HG03159 (cell line): ENCODE measurements at regions not wholly inside any gene's neighbourhood (a gene's known extent, or its start where the extent isn't known, plus 50 kb on each side); places are given as distances from the start of the nearest gene placed in this dataset.

Experiments used
- ATAC-seq: cut with Tn5 transposase; IDR thresholded peaks from one replicate; pipeline ENCODE4 v1.9.1; 2021; ENCODE audit warnings: mild to moderate bottlenecking, moderate library complexity; ENCODE audit not compliant: unreplicated experiment

DNA sequence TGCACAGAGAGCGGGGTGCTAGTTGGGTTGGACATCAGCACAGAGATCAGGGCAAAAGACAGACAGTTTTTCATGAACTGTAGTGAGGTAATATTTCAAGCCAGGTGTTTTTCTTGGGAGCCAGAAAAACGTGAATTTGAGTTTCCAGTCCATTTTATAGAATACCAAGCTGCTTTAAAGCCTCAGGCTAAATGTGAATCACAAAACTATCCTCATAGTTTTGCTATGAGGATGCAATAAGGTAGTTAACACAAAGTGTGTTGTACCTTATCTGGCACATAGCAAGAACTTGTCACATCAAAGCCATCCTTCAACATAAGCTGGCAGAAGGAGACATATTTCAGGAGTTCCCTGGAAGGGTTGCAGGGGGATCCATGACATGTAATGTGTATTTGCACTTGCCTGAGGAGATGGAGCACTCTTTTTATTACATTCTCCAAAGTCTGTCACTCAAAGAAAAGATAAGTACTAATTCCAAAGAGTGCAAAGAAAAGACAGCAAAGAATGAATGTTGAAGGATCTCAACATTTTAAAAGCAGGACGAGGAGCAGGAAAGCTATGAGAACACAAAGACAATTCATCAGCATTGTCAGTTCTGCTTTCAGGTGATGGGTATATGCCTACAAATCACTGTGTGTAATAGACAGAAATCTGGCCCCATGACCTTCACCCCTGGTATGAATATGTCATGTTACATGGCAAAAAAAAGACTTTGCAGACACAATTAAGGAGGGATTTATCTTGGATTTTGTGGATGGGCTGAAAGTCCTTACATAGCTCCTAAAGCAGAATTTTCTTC lies 1046.4 kb downstream of the NTRK3 start:
- ATAC-seq, result no peak

- no peak for ATAC-seq
Observed at GRCh38 chr15:87207990-87208580, 1048.5 kb downstream of the NTRK3 start.

DNA sequence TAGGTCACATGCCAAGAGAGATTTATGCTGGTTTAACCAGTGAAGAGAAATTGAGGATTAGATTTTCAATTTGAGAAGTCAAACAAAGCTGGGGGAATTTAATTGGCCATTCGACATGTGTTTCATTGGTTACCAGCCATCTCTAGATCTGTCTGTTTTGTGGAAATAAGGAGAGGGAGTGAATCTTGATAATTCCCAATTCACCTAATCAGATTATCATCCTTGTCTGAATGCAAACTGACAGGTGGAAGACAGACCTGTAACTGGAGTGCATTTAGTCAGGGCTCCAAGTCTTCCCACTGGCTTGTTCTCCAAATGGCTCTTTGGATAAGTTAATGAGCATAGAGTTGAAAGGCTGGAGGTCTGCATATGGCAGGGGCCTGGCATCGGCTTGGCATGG lies 1049.3 kb downstream of the NTRK3 start:
- no peak for ATAC-seq

GRCh38 chr15:87201986-87202385 lies 1054.6 kb downstream of the NTRK3 start:
- ATAC-seq, result no peak

DNA sequence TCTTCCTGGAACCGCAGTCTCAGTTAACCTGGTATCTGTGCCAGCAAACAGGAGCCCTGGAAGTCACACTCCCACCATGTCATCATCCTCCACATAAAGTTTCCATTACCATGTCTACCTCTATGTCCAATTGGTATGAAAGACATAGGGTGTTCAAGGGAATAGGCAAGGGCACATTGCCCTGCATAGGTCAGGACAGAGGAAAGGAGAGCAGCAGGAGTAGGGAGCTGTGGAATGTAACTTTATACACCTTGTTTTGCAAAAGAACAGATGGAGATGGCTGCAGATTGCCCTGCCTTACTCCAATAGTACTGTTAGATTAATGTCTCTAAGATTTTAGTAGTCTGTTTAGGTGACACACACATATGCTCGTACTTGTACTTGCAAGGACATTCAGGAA lies 1056.4 kb downstream of the NTRK3 start:
- ATAC-seq, result no peak

DNA sequence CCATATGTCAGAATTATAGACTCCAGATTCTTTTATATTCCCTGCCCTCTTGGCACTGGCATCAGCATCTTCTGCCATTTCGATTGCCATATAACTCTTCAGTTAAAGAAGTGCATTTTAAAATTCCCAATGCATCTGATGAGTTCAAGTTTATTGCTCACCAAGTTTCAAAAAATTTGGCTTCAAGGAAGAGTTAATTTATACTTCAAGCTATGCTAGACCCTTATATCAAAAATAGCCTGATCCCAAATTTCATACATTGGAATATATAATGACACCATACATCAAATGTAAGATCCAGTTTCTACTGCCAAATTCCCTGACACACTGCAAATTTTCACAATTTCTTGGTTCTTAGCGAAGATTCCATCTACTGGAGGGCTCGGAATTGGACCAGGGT lies 1058.6 kb downstream of the NTRK3 start:
- ATAC-seq, result no peak

GRCh38 chr15:87196498-87196897 lies 1060.0 kb downstream of the NTRK3 start:
- no peak for ATAC-seq

DNA sequence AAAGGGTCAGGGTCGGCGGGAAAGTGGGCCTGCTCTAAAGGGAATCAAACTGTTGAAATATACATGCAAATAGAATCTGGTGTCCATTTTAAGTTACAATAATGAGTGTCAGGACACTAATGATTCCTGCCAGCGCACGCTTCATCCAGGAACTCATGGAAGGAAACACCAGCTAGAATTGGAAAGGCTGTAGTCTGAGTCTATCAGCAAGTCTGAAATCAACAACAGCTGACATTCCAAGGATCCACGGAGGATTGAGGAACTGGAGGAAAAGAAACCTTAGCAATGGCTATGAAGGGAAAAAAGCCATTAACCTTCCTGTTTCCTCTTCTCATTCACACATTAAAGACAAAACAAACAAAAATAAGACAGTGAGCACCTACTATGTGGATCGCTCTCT lies 1063.1 kb downstream of the NTRK3 start:
- ATAC-seq, result no peak

DNA sequence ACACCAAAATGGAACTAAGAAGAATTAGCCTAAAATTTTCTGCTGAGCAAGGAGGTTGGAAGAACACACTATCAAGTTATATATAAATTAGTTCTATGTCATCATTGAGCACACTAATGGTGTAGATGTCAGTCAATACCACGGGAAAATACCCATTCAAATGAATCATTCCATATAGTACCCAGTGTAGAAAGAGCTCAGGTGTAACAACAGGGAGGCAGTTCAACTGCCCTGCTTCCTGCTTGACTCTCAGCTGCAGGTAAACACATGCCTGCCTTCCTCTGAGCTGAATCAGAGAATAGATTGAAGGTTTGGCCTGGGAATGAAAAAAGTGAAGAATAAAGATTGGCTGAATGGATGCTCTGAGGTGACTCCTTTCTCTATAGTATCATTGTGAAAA lies 1088.0 kb downstream of the AGBL1 start:
- ATAC-seq, result no peak

GRCh38 chr15:87167055-87167454 lies 1087.4 kb downstream of the AGBL1 start:
- ATAC-seq, result no peak

- no peak for ATAC-seq
Observed at GRCh38 chr15:87155771-87156170, 1076.1 kb downstream of the AGBL1 start.

- no peak for ATAC-seq
Observed at GRCh38 chr15:87154761-87155160, 1075.1 kb downstream of the AGBL1 start.

GRCh38 chr15:87151202-87151748 lies 1071.6 kb downstream of the AGBL1 start:
- ATAC-seq, result no peak

- ATAC-seq, result no peak
Observed at GRCh38 chr15:87145696-87146095, 1066.0 kb downstream of the AGBL1 start.

GRCh38 chr15:87144775-87145174 lies 1065.1 kb downstream of the AGBL1 start:
- ATAC-seq, result no peak

DNA sequence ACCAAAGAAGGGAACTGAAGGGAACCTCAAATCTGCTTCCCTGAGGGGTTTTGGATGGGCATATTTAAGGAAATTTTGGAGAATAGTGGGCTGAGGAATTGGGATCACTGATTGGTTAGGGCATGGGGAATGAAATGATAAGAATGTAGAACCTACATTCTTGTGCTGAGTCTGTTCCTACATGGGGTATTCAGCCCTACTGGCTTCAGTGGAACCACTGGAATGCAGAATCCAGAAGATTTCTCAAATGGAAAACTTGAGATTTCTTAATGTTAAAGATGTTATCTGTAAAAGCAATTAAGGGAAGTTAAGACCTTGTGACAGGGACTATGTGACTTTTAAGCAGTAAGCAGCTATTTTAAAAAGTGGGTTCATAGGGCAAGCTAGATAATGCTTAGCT lies 1062.4 kb downstream of the AGBL1 start:
- no peak for ATAC-seq

DNA sequence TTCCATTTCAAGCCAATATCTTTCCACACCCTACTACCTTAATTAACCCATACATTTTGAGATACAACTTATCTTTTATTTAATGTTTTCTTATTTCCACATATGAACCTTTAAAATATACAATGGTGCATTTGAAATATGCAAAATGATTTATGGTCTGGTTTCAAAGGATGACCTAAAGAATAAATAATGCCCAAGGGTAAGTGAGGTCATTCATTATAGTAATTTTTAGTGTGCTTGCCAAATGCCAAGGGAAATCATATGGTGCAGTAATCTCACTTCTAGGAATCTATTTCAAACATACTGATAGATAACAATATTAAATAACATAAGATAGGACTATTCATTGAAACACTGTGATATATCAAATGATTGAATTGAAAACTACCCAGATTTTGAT lies 1055.4 kb downstream of the AGBL1 start:
- ATAC-seq, result no peak

DNA sequence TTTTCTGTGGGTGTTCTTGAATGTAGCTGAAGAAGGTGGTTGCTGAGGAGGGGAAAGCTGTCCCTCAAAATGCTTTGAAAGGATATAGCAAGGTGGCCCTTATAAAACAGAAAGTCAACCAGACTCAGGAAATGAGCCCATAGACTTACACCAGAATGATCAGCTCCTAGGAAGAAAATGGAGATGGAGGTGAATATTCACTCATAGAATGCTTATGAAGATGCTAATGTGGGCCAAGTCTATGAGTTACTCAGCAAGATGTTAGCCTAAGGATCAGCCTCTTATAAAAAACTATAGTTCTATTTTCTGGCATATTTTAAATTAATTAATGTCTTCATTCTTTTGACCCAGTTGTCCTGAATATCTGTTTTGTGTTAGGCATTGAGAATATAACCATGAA lies 1054.0 kb downstream of the AGBL1 start:
- ATAC-seq, result no peak

GRCh38 chr15:87131067-87131466 lies 1051.4 kb downstream of the AGBL1 start:
- no peak for ATAC-seq

DNA sequence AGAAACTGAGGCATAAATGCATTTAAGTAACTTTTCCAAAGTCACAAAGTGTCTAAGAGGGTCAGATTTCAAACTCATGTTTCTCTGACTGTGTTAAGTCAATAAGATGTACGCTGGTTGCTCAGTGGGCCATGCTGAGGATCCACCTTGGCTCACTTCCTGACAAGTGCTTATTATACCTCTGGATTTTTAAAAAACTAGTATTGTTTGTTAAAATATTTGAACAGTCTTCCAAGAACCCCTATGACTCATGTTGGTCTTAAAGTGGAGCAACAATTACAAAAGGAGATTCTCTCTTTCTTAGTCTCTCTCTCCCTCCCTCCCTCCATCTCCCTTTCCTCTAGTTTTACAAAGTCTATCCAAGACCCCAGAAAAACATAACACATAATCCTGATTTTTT lies 1050.2 kb downstream of the AGBL1 start:
- no peak for ATAC-seq

DNA sequence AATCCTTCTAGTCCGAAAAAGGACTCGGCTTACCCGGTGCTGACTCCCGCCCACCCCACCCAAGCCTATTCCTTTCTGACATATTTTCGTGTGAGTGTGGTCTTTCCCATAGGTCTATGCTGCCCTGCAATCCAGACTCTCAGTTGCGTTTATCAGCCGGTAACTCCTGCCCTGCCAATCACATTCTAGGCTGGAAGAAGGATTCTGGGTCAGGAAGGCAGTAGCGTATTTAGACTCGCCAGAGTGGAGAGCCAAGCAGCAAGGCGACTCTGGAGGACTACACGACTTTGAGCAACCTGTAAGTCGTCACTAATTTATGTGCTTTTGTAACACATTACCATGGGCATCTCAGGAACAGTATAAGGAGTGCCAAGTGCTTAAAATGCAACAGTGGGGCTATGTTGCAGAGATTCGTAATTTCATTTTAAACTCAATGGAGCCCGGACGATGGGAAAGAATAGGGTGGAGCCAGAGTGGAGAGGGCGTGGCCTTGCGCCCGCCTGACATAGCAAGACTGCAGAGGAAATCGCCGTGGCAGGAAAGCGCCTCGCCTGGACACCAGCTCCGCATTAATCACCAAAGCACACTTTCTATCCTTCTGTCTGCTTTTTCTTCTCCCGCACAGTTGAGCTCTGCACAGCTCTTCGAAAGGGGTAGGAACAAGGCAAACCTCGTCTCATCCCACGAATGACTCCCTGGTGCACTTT lies 1044.2 kb downstream of the AGBL1 start:
- ATAC-seq, result no peak

- ATAC-seq, result no peak
Observed at GRCh38 chr15:87121336-87121735, 1041.7 kb downstream of the AGBL1 start.
